Fibroblast of villous mesenchyme (primary cell): ENCODE measurements at regions not wholly inside any gene's neighbourhood (a gene's known extent, or its start where the extent isn't known, plus 50 kb on each side); places are given as distances from the start of the nearest gene placed in this dataset.

Experiments
- DNase-seq: peaks from one replicate; pipeline ENCODE4 v3.0.0-alpha.2; 2010; ENCODE audit warnings: low read depth
- H3K4me3 ChIP-seq: 2 replicates; pipeline ENCODE4 v1.5.1; 2011; ENCODE audit warnings: low read depth, mild to moderate bottlenecking, low read length
- CTCF ChIP-seq: IDR thresholded peaks from 2 replicates; pipeline ENCODE4 v1.5.1; 2012; ENCODE audit warnings: low read depth, mild to moderate bottlenecking, low read length; ENCODE audit not compliant: insufficient read depth

GRCh38 chr10:90464329-90464728, 393.5 kb downstream of the HTR7 start:
- TF ChIP-seq CTCF: no peak
- no peak for DNase-seq
- no peak overlapping the region for H3K4me3 ChIP-seq

- peak; percentile 99 for DNase-seq
- no peak overlapping the region for H3K4me3 ChIP-seq
- TF ChIP-seq CTCF: no peak
Measured at GRCh38 chr10:90470966-90471365, 386.9 kb downstream of the HTR7 start.

GRCh38 chr10:90480466-90480865, 377.4 kb downstream of the HTR7 start:
- TF ChIP-seq CTCF: no peak
- DNase-seq: no peak
- H3K4me3 ChIP-seq: no peak overlapping the region

GRCh38 chr10:90481326-90481923, 376.4 kb downstream of the HTR7 start:
- no peak overlapping the region for H3K4me3 ChIP-seq
- peak; percentile 11 for DNase-seq
- no peak for TF ChIP-seq CTCF

- DNase-seq: no peak
- TF ChIP-seq CTCF: no peak
- H3K4me3 ChIP-seq: no peak overlapping the region
Measured at GRCh38 chr10:90484518-90484917, 373.3 kb downstream of the HTR7 start.

- H3K4me3 ChIP-seq: no peak overlapping the region
- DNase-seq: no peak
- TF ChIP-seq CTCF: no peak
Measured at GRCh38 chr10:90494183-90494582, 363.7 kb downstream of the HTR7 start.

- DNase-seq: no peak
- H3K4me3 ChIP-seq: no peak overlapping the region
- TF ChIP-seq CTCF: no peak
Measured at GRCh38 chr10:90504172-90504571, 353.7 kb downstream of the HTR7 start.
